MM.1S (cell line): ENCODE measurements at regions not wholly inside any gene's neighbourhood (a gene's known extent, or its start where the extent isn't known, plus 50 kb on each side); places are given as distances from the start of the nearest gene placed in this dataset.

Experiments
- DNase-seq: peaks from one replicate; pipeline ENCODE4 v3.0.0-alpha.2; 2015
- H2AFZ ChIP-seq: fragments of 300-600 bp; sonication (generic); 2 replicates; pipeline ENCODE4 v1.6.0; 2016; ENCODE audit warnings: antibody characterized with exemption, low read length
- H3F3A ChIP-seq: fragments of 300-600 bp; sonication (generic); 2 replicates; pipeline ENCODE4 v1.6.1; 2016; ENCODE audit warnings: mild to moderate bottlenecking, antibody characterized with exemption, low read length, moderate library complexity, mixed read lengths; ENCODE audit not compliant: insufficient read depth
- H3K27ac ChIP-seq: fragments of 300-600 bp; sonication (generic); 2 replicates; pipeline ENCODE4 v1.5.1; 2016; ENCODE audit warnings: mild to moderate bottlenecking, low read length
- H3K27me3 ChIP-seq: fragments of 300-600 bp; sonication (generic); replicated peaks from 2 replicates; pipeline ENCODE4 v1.6.0; 2016; ENCODE audit warnings: low read length; ENCODE audit not compliant: insufficient read depth
- H3K36me3 ChIP-seq: fragments of 300-600 bp; sonication (generic); replicated peaks from 2 replicates; pipeline ENCODE4 v1.6.1; 2016; ENCODE audit warnings: mild to moderate bottlenecking, low read length, mixed read lengths; ENCODE audit not compliant: insufficient read depth
- H3K4me1 ChIP-seq: fragments of 300-600 bp; sonication (generic); 2 replicates; pipeline ENCODE4 v1.6.1; 2016; ENCODE audit warnings: low read length, mixed read lengths
- H3K4me2 ChIP-seq: fragments of 300-600 bp; sonication (generic); 2 replicates; pipeline ENCODE4 v1.6.0; 2016; ENCODE audit warnings: low read depth, low read length
- H3K4me3 ChIP-seq: fragments of 300-600 bp; sonication (generic); 2 replicates; pipeline ENCODE4 v1.5.1; 2016; ENCODE audit warnings: low read length, mixed read lengths
- H3K79me2 ChIP-seq: fragments of 300-600 bp; sonication (generic); 2 replicates; pipeline ENCODE4 v1.6.1; 2016; ENCODE audit warnings: mixed run types, low read length, mixed read lengths
- H3K9ac ChIP-seq: fragments of 300-600 bp; sonication (generic); 2 replicates; pipeline ENCODE4 v1.6.1; 2016; ENCODE audit warnings: low read length, mixed read lengths
- H3K9me2 ChIP-seq: fragments of 300-600 bp; sonication (generic); replicated peaks from 2 replicates; pipeline ENCODE4 v1.6.1; 2016; ENCODE audit warnings: mild to moderate bottlenecking, low read length, mixed read lengths; ENCODE audit not compliant: insufficient read depth
- H3K9me3 ChIP-seq: fragments of 300-600 bp; sonication (generic); replicated peaks from 2 replicates; pipeline ENCODE4 v1.6.1; 2016; ENCODE audit warnings: mild to moderate bottlenecking, low read length, mixed read lengths; ENCODE audit not compliant: insufficient read depth
- H4K20me1 ChIP-seq: fragments of 300-600 bp; sonication (generic); 2 replicates; pipeline ENCODE4 v1.6.1; 2016; ENCODE audit warnings: mild to moderate bottlenecking, low read length, moderate library complexity, mixed read lengths; ENCODE audit not compliant: insufficient read depth
- CTCF ChIP-seq: fragments of 300-600 bp; sonication (generic); IDR thresholded peaks from 2 replicates; pipeline ENCODE4 v1.5.1; 2016; ENCODE audit warnings: antibody characterized with exemption, low read length, mixed read lengths
- EZH2 ChIP-seq: fragments of 300-600 bp; sonication (generic); optimal IDR thresholded peaks from 2 replicates; pipeline ENCODE3; 2017; ENCODE audit warnings: low read depth, mild to moderate bottlenecking, antibody characterized with exemption, low read length, mixed read lengths
- EZH2phosphoT487 ChIP-seq: fragments of 300-600 bp; sonication (generic); IDR thresholded peaks from 2 replicates; pipeline ENCODE4 v1.6.1; 2018; ENCODE audit warnings: antibody characterized with exemption, low read length

GRCh38 chr3:115478359-115478758 is 145.0 kb upstream of the GAP43 start:
- no peaks in the 10 kb centered on the region for H3K27me3 ChIP-seq
- no peaks in the 10 kb centered on the region for H4K20me1 ChIP-seq
- H2AFZ ChIP-seq = no peak overlapping the region
- DNase-seq = no peak
- no peak overlapping the region for H3K27ac ChIP-seq
- no peaks in the 10 kb centered on the region for H3K9me3 ChIP-seq
- H3K4me3 ChIP-seq = no peak overlapping the region
- H3K36me3 ChIP-seq = no peaks in the 10 kb centered on the region
- no peak overlapping the region for H3K9ac ChIP-seq
- no peak overlapping the region for H3K4me2 ChIP-seq
- no peaks in the 10 kb centered on the region for H3K4me1 ChIP-seq
- TF ChIP-seq EZH2 (no peak), EZH2phosphoT487 (no peak), CTCF (no peak)
- H3K79me2 ChIP-seq = no peaks in the 10 kb centered on the region
- no peaks in the 10 kb centered on the region; the same call in 1 of the 2 replicates for H3K9me2 ChIP-seq
- no peaks in the 10 kb centered on the region for H3F3A ChIP-seq

- Histone ChIP-seq H2AFZ (no peak overlapping the region), H3K4me2 (no peak overlapping the region), H3K36me3 (no peaks in the 10 kb centered on the region), H3K4me1 (no peaks in the 10 kb centered on the region), H3K27ac (no peak overlapping the region), H3K9ac (no peak overlapping the region), H3F3A (no peaks in the 10 kb centered on the region), H3K27me3 (no peaks in the 10 kb centered on the region), H4K20me1 (no peaks in the 10 kb centered on the region), H3K79me2 (no peaks in the 10 kb centered on the region), H3K4me3 (no peak overlapping the region), H3K9me2 (no peaks in the 10 kb centered on the region; the same call in 1 of the 2 replicates), H3K9me3 (no peaks in the 10 kb centered on the region)
- TF ChIP-seq EZH2phosphoT487 = no peak
- TF ChIP-seq EZH2 = no peak
- no peak for TF ChIP-seq CTCF
- DNase-seq = no peak
These were observed 136.4 kb upstream of the GAP43 start for GRCh38 chr3:115486880-115487279.

- Histone ChIP-seq H3F3A (no peaks in the 10 kb centered on the region), H3K9me2 (no peaks in the 10 kb centered on the region; the same call in 1 of the 2 replicates), H3K9ac (no peak overlapping the region), H2AFZ (no peak overlapping the region), H3K4me1 (no peaks in the 10 kb centered on the region), H3K79me2 (no peaks in the 10 kb centered on the region), H3K27ac (no peak overlapping the region), H3K27me3 (no peaks in the 10 kb centered on the region), H4K20me1 (no peaks in the 10 kb centered on the region), H3K4me3 (no peak overlapping the region), H3K36me3 (no peaks in the 10 kb centered on the region), H3K4me2 (no peak overlapping the region), H3K9me3 (no peaks in the 10 kb centered on the region)
- no peak for TF ChIP-seq EZH2phosphoT487
- no peak for TF ChIP-seq EZH2
- no peak for TF ChIP-seq CTCF
- no peak for DNase-seq
These were observed 135.3 kb upstream of the GAP43 start for GRCh38 chr3:115487968-115488367.
